ENCODE measurements at regions not wholly inside any gene's neighbourhood (a gene's known extent, or its start where the extent isn't known, plus 50 kb on each side); places are given as distances from the start of the nearest gene placed in this dataset.

DNA sequence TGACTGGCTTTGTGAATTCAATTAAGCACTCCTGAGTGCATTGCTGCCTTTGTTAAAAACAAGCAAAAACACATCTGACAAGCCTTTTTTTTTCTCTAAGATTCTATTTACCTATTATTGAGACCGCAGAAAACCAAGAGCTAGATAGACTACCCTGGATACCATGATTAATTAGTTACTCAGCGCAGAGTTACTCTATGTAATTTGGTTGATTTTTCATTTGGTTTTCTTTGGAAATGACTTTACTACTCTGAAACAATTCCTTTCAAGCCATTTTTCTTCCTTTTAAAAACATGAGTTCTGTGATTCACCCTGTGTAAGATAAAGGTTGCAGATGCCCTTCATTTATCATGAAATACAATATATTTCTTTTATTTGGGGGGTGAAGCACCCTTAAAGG, 421.6 kb upstream of the PIK3R1 start:
- TF ChIP-seq, protein P1, sequence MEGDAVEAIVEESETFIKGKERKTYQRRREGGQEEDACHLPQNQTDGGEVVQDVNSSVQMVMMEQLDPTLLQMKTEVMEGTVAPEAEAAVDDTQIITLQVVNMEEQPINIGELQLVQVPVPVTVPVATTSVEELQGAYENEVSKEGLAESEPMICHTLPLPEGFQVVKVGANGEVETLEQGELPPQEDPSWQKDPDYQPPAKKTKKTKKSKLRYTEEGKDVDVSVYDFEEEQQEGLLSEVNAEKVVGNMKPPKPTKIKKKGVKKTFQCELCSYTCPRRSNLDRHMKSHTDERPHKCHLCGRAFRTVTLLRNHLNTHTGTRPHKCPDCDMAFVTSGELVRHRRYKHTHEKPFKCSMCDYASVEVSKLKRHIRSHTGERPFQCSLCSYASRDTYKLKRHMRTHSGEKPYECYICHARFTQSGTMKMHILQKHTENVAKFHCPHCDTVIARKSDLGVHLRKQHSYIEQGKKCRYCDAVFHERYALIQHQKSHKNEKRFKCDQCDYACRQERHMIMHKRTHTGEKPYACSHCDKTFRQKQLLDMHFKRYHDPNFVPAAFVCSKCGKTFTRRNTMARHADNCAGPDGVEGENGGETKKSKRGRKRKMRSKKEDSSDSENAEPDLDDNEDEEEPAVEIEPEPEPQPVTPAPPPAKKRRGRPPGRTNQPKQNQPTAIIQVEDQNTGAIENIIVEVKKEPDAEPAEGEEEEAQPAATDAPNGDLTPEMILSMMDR (IDR thresholded peaks at IDR 0.05): no peak
- TF ChIP-seq POLR2A (IDR thresholded peaks at IDR 0.05): no peak

Measured in Peyer's patch (tissue), 4 donors.